Omental fat pad (tissue), 3 donors: ENCODE measurements at regions not wholly inside any gene's neighbourhood (a gene's known extent, or its start where the extent isn't known, plus 50 kb on each side); places are given as distances from the start of the nearest gene placed in this dataset.

ENCODE experiments used
- ATAC-seq: fragments of 150-250 bp; one replicate; pipeline ENCODE4 v1.9.1; 2016; ENCODE audit warnings: mild to moderate bottlenecking, moderate library complexity; ENCODE audit not compliant: low FRiP score
- DNase-seq: peaks from one replicate; pipeline ENCODE4 v3.0.0-alpha.2; 2019; ENCODE audit warnings: low spot score
- CTCF ChIP-seq, 3 donors: fragments of 450-650 bp; IDR thresholded peaks; one replicate each; pipeline ENCODE4 v1.5.1; 2016 to 2017; ENCODE audit warnings: antibody characterized with exemption in 3 of 3, mild to moderate bottlenecking in 3 of 3, moderate library complexity in 2 of 3

DNA sequence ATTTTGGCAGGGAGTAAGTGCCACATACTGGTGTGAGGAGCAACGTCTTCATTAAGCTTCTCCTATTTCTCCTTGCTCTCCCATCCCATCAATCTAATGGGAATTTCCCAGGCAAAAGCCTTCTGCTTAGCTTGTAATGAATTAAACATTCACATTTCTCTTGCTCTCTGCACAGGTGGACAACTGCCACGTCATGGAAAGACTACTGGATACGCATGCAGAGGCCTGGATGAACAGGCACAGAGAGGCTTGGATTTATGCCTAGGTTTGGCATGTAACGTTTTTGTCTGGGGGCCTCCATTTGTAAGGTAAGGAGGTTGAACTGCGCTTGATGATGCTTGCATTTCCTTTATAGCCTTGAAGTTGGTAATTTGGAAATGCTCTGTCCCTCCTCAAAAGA, 374.8 kb downstream of the KLF12 start:
- no peak for ATAC-seq
- no peak for DNase-seq
- TF ChIP-seq CTCF (IDR thresholded peaks at IDR 0.05), result no peak

GRCh38 chr13:73757481-73758233, 376.5 kb downstream of the KLF12 start:
- no peak for TF ChIP-seq CTCF (IDR thresholded peaks at IDR 0.05)
- no peak for ATAC-seq
- DNase-seq, result no peak

- ATAC-seq (peak; percentile 41), DNase-seq (no peak)
- no peak for TF ChIP-seq CTCF (IDR thresholded peaks at IDR 0.05)
Observed at GRCh38 chr13:73754727-73755292, 379.4 kb downstream of the KLF12 start.

- ATAC-seq (no peak), DNase-seq (no peak)
- no peak for TF ChIP-seq CTCF (IDR thresholded peaks at IDR 0.05)
Observed at GRCh38 chr13:73754241-73754640, 380.0 kb downstream of the KLF12 start.

DNA sequence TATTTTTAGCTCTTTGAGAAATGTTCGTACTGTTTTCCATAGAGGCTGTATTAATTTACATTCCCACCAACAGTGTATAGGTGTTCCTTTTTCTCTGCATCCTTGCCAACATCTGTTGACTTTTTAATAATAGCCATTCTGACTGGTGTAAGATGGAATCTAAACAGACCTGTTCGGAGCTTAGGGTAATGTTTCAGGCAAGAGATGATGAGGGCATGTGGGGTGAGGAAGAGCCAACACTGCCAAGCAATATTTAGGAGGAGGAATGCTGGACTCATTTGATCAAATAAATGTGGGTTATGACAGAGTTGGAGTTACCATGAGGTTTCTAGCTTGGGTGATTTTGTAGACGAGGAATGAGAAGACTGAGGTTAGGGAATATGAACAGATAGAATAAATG, 382.9 kb downstream of the KLF12 start:
- no peak for TF ChIP-seq CTCF (IDR thresholded peaks at IDR 0.05)
- no peak for ATAC-seq
- DNase-seq, result no peak

DNA sequence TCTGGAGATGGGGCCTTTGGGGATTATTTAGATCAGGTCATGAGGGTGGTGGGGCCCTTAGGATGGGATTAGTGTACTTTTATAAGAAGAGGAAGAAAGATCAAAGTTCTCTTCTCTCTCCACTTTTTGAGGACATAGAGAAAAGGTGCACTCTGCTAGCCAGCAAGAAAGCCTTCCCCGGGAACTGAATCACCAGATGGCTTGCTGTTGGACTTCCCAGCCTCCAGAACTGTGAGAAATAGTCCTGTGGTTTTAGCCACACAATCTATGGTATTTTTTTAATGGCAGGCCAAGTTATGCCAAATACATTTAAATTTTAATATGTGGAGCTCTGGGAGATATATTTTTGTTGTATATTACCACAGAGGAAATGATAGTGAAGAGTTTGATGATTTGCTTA, 385.8 kb downstream of the KLF12 start:
- DNase-seq, result no peak
- no peak for ATAC-seq
- TF ChIP-seq CTCF (IDR thresholded peaks at IDR 0.05), result no peak

- DNase-seq (no peak), ATAC-seq (no peak)
- TF ChIP-seq CTCF (IDR thresholded peaks at IDR 0.05), result no peak
Observed at GRCh38 chr13:73745190-73745589, 389.0 kb downstream of the KLF12 start.
